GM18498 (cell line): ENCODE measurements at regions not wholly inside any gene's neighbourhood (a gene's known extent, or its start where the extent isn't known, plus 50 kb on each side); places are given as distances from the start of the nearest gene placed in this dataset.
"Not testable (repeated sequence)": the region's sequence is repeated elsewhere in the genome, so short reads cannot be mapped to it uniquely, and the experiment has no call there.

Experiments
- ATAC-seq: cut with Tn5 transposase; IDR thresholded peaks from one replicate; pipeline ENCODE4 v1.9.1; 2021; ENCODE audit warnings: mild to moderate bottlenecking, moderate library complexity; ENCODE audit not compliant: unreplicated experiment

GRCh38 chr18:78786776-78787175 is 192.8 kb upstream of the SALL3 start:
- ATAC-seq: no peak

GRCh38 chr18:78787751-78788150 is 191.9 kb upstream of the SALL3 start:
- ATAC-seq: no peak

GRCh38 chr18:78788161-78788560 is 191.5 kb upstream of the SALL3 start:
- no peak for ATAC-seq

GRCh38 chr18:78789850-78790249 is 189.8 kb upstream of the SALL3 start:
- no peak for ATAC-seq

GRCh38 chr18:78790511-78790910 is 189.1 kb upstream of the SALL3 start:
- no peak for ATAC-seq

GRCh38 chr18:78790960-78791359 is 188.7 kb upstream of the SALL3 start:
- no peak for ATAC-seq

GRCh38 chr18:78792094-78792493 is 187.5 kb upstream of the SALL3 start:
- no peak for ATAC-seq

GRCh38 chr18:78792736-78793135 is 186.9 kb upstream of the SALL3 start:
- ATAC-seq: no peak

GRCh38 chr18:78793313-78794070 is 186.1 kb upstream of the SALL3 start:
- ATAC-seq: no peak

- ATAC-seq: no peak
Observed at GRCh38 chr18:78794071-78794430, 185.6 kb upstream of the SALL3 start.

GRCh38 chr18:78796693-78797455 is 182.7 kb upstream of the SALL3 start:
- ATAC-seq: no peak

GRCh38 chr18:78797499-78797898 is 182.1 kb upstream of the SALL3 start:
- no peak for ATAC-seq

- ATAC-seq: no peak
Observed at GRCh38 chr18:78798402-78799175, 181.0 kb upstream of the SALL3 start.

- ATAC-seq: no peak
Observed at GRCh38 chr18:78799382-78800089, 180.1 kb upstream of the SALL3 start.

- ATAC-seq: not testable (repeated sequence)
Observed at GRCh38 chr18:78800102-78800851, 179.3 kb upstream of the SALL3 start.

GRCh38 chr18:78801011-78801410 is 178.6 kb upstream of the SALL3 start:
- ATAC-seq: no peak

GRCh38 chr18:78803104-78803503 is 176.5 kb upstream of the SALL3 start:
- ATAC-seq: no peak

GRCh38 chr18:78804206-78805030 is 175.2 kb upstream of the SALL3 start:
- ATAC-seq: no peak

GRCh38 chr18:78805840-78806239 is 173.8 kb upstream of the SALL3 start:
- ATAC-seq: no peak
